GM18868 (cell line): ENCODE measurements at regions not wholly inside any gene's neighbourhood (a gene's known extent, or its start where the extent isn't known, plus 50 kb on each side); places are given as distances from the start of the nearest gene placed in this dataset.

ENCODE experiments used
- ATAC-seq: cut with Tn5 transposase; IDR thresholded peaks from one replicate; pipeline ENCODE4 v1.9.1; 2021; ENCODE audit warnings: mild to moderate bottlenecking, moderate library complexity; ENCODE audit not compliant: unreplicated experiment

DNA sequence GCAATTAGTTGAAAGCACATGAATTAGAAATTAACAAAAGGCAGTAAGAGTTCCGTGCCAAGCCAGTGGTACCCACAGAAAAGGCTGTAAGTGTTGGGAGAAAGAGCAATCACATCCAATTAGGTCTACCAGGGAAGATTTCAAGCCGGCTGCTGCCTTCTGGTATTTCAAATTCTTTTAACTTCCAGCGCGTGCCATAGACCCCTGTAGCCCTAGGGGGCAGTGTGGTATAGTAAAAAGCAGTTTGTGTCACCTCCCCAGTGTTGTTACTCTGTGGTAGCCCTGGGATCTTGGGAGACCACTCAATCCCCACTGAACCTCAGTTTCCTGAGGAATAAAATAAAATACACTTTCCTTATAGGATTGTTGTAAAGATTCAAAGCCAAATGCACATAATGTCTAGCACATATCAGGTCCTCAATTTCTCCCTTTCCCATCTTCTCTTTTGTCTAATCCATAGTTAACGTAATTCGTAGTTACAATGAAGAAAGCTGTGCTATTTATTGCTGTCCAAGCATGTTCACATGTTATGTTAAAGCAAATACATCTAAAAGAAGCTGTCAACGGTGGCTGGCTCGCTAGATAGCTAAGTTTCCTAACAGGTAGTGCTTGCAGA is 230.2 kb downstream of the TDRD3 start:
- peak; percentile 92 for ATAC-seq
